DMS53 treated with DMSO at 0.1 percent for 48 hours (cell line): ENCODE measurements at regions not wholly inside any gene's neighbourhood (a gene's known extent, or its start where the extent isn't known, plus 50 kb on each side); places are given as distances from the start of the nearest gene placed in this dataset.

Experiments
- DNase-seq: peaks from one replicate; lab custom pipeline; 2025; ENCODE audit not compliant: unreplicated experiment; lab: John Stamatoyannopoulos, UW

DNA sequence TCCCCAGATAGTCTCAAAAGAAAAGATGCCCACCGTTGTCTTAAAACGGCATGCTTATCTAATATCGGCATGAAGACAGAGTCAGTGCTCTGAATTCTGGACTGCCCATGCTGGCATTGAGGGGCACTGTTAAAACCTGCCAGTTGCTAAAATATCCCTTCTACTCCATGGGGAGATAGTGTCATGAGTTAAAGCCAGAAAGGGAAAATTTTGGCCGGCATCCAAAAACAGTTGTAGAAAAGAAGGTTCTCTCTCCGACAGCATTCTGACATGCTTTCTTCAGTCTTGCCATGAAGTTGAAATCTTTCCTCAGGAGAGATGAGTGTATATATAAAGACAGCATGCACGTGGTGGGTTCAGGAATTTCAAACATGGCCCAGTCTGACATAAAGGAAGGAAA is 401.3 kb upstream of the PIK3C3 start:
- no peak for DNase-seq

DNA sequence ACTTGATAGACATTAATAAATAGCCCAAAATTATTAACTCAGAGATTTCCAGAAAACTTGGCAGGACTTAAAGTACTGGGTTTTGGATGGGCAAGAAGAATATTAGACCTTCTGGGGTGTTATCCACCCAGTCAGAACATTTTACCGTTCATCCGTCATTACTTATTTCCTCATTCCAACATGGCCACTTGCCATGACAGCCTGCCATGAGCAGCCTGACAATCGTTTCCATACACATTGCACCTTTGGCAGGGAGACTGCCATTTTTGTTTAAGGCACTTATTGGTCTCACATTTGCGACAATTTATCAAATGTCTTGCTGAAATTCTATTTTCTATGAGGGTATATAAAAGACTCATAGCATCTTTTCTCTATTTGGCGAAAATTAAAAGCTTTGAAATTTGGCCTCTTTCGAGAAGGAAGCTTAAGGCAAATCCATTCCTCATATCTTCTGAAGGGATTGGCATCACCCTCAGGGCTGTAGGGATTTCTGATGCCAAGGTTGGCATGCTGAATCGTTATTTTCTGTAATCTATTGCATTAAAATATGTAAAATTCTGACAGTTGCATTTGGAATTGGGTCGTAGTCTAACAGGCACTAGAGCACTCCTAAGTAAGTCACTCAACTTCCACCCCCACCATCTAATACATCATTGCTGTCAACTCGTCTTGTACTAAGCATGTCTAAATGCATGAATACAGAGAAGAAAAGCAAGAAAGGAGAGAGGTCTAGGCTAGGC is 406.3 kb upstream of the PIK3C3 start:
- DNase-seq: no peak

GRCh38 chr18:41545091-41545888 is 409.7 kb upstream of the PIK3C3 start:
- DNase-seq: no peak

DNA sequence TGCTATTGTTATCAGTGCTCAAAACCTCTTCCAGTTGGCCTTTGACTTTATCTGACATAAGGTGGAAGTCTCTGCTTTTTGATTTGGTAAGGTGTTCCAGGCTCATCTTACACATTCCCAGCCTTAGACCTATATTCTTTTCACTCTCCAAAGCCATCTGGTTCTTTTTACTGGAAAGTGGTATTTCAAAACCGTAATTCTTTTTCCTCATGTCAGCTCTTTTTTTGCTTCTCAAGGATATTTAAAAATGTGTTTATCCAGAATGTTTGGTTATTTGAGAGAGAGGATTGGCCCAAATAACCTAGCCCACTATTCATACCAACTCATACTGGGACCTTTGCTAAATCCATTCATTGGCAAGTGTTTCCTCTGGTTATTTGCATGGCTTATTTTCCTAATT is 411.2 kb upstream of the PIK3C3 start:
- no peak for DNase-seq

GRCh38 chr18:41540237-41540871 is 414.7 kb upstream of the PIK3C3 start:
- DNase-seq: no peak

DNA sequence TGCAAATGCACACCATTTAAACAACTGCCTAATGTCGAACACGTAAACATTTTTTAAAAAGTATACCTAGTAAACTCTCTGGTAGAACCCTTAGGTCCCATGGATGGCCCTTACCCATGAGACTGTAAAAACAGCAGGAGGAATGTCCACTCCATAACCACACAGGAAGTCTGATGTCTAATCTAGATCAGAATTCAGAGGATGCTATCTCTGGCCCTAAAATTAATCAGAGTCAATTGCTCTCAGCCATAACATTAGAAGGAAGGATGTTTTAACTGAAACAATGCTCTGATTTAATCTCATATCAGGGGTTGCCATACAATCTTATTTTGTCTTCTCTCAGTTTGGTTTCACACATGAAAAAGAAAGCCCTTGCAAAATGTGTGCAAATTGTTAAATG is 416.3 kb upstream of the PIK3C3 start:
- no peak for DNase-seq

DNA sequence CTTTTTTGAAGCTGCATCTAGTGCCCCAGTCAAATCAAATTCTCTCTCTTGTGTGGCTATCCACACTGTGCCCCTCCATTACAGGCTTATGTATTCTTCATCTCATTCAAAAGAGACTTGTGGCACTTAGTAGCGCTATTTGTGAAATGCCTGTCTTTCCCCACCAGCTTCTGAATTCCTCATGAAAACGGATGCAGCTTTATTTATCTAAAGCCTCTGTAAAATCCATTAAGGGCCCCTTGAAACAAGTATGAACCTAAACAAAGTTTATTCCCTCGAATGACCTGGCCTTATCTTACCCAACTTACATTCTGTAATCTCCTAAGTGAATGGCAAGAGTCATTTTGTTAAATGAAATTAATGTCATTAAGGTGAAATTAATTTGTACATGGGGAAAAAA is 417.4 kb upstream of the PIK3C3 start:
- no peak for DNase-seq

GRCh38 chr18:41532344-41533086 is 422.5 kb upstream of the PIK3C3 start:
- peak; percentile 16 for DNase-seq

DNA sequence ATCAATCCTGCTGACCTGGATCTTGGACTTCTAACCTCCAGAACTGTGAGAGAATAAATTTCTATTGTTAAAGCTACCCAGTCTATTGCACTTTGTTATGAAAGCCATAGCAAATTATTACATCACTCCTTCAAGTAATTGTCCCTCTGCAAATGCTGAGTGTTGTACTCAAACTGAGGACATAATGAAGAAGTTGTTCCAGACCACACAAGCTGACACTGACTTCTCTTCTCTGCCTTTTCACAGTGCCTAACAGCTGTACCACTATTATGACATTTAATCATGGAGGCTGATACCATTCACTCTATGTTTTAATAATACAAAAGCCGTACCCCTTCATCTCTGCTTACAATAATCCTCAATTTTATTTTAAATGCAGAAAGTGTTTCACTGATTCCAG is 424.1 kb upstream of the PIK3C3 start:
- DNase-seq: no peak

GRCh38 chr18:41529093-41529492 is 425.9 kb upstream of the PIK3C3 start:
- no peak for DNase-seq

DNA sequence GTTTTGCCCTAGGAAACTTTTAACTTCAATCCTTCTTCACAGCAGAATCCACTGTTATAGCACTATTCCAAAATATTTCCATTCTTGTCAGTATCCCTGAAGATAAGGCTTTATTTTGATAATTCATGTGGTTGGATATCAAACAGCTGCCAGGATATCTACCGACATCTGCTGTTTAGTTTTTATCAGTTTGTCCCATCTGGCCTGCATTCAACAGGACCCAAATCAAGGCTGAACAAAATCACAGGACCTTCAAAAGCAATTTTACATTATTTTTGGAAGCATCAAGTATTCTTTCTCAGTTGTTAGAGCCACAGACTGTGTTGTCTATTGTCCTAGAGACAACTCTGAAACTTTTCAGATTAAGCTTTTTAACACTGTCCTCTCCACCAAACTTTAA is 429.0 kb upstream of the PIK3C3 start:
- no peak for DNase-seq

DNA sequence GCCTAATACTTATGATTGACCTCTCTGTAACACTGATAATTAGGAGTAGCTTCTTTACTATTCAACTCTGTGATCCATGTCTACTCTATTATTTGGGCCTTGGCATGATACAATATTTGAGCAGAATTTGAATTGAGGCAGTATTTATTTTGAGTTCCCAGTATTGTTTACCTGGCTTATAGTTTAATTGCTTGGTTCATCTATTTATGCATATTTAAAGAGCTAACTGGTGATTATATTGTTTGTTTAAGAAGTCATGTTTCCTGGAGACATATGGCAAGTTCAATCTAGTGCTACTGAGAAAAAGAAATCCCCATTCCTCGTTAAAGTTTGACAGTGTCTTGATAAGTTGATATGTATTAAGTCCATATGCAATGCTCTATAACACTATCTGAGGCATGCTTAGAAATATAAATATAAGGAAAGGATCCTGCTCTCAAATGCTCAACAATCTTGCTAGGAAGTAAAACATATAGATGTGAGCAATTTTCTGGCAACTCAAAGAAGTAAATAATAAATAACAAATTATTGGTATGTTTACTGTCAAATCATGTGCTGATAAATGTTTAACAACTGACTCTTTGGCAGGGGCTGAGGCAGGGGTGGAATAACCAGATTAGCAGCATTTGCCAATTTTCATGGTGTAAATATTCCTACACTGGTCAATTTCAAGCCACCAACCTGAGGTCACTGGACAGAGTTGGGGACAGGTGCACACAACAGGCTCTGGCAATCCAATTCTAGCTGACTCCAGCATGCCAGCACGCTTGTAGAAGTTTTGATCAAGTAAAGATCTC is 430.2 kb upstream of the PIK3C3 start:
- DNase-seq: no peak

- no peak for DNase-seq
These were observed 437.9 kb upstream of the PIK3C3 start for GRCh38 chr18:41517142-41517541.

- DNase-seq: no peak
These were observed 441.6 kb upstream of the PIK3C3 start for GRCh38 chr18:41513438-41513837.

GRCh38 chr18:41504316-41504715 is 450.7 kb upstream of the PIK3C3 start:
- no peak for DNase-seq

DNA sequence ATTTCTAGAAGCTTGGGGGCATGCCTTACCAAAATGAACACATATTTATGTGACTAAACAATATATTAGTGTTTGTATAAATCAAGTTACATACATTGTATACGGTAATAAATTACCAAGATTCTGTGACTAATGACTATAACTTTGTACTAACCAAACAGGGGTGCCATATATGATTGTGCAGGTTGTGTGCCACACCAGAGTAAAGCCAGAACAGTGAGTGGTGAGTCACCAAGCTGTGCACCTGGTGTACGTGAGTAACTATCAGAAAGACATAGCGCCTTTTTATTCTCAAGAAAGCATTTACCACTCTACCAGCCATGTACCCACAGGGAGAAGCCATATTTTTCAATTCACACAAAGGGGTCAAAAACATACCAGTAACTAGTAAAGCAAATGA is 453.2 kb upstream of the PIK3C3 start:
- DNase-seq: peak; percentile 71

DNA sequence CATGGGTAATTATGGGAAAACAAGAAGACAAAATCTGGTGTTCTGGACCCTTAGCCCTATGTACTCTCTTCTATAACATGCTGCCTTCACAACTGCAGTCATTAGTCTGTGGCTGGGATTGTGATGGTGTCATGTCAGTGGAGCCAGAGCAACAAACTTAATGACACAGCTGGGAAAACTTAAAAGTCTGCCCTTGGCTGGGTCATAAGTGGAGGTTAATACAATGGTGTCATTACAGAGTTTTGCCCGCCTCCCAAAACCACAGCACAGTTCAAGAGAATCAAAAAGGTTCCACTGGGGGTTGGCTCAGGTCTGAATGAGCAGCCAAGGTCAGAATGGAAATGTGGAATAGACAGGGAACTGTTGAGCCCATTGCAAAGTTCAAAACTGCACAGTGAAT is 455.7 kb upstream of the PIK3C3 start:
- no peak for DNase-seq

GRCh38 chr18:41490861-41491260 is 464.2 kb upstream of the PIK3C3 start:
- no peak for DNase-seq

- no peak for DNase-seq
These were observed 468.5 kb upstream of the PIK3C3 start for GRCh38 chr18:41486575-41486974.

- no peak for DNase-seq
These were observed 471.0 kb upstream of the PIK3C3 start for GRCh38 chr18:41484069-41484468.

DNA sequence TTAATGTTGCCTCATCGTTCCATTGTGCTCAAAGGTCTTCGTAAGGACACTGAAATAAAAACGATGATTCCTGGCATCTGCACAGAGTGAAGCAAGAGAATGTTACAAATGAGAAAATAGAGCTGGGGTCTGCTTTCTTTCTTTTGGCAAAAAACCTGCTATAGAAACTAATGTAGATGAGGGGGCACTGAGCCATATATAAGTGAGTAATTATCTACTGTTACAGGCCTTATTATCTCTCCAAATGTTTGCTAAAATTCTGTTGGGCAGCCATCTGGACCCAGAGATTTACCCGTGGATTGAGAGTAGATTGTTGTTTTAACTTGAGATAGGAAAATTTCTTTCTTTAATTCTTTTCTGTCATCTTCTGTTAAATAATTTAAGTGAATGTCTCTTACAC is 472.5 kb upstream of the PIK3C3 start:
- DNase-seq: no peak
